ENCODE measurements at regions not wholly inside any gene's neighbourhood (a gene's known extent, or its start where the extent isn't known, plus 50 kb on each side); places are given as distances from the start of the nearest gene placed in this dataset.
A peak's percentile ranks its signal among the peaks of the same experiment; 100 is the strongest.

- Histone ChIP-seq H3K27ac (no peak overlapping the region), H3K27me3 (no peaks in the 10 kb centered on the region), H3K4me3 (no peak overlapping the region), H3K4me1 (no peaks in the 10 kb centered on the region), H3K9me3 (no peaks in the 10 kb centered on the region), H3K36me3 (no peaks in the 10 kb centered on the region)
- no peak for TF ChIP-seq CTCF (IDR thresholded peaks at IDR 0.05)
- intact Hi-C loops (cut with DNase I): no loop called here
- no peak for DNase-seq (ENCODE audit: low spot score in 2 of 2)
These were observed 290.5 kb upstream of the ZSWIM2 start for GRCh38 chr2:187139469-187139868.

- TF ChIP-seq CTCF (IDR thresholded peaks at IDR 0.05): peak in 1 of 3 experiments; percentile 35
- Histone ChIP-seq H3K4me1 (no peaks in the 10 kb centered on the region), H3K9me3 (no peaks in the 10 kb centered on the region), H3K4me3 (no peak overlapping the region), H3K36me3 (no peaks in the 10 kb centered on the region), H3K27ac (no peak overlapping the region), H3K27me3 (no peaks in the 10 kb centered on the region)
- intact Hi-C loops (cut with DNase I): no loop called here
- DNase-seq (ENCODE audit: low spot score in 2 of 2): peak in 1 of 2 donors; percentile 54
These were observed 289.3 kb upstream of the ZSWIM2 start for GRCh38 chr2:187138265-187138664.

DNA sequence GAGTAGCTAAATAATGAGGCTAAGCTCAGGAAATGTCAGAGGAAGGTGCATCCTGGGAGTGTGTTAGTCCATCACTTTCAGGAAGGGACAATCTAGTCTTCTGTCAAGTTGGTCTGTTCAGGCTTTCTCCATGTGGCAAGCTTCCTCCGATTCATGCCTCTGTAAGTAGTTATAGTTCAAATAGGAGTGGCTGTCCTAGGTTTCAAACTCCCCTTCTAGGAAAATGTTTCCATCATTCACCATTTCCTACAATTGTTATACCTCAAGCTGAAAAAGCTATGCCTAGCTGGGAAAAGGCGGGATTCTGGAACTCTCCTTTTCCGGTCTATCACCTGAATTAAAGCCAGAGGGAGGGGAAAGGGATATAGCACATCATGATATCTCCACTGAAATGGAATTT, 287.7 kb upstream of the ZSWIM2 start:
- Histone ChIP-seq H3K9me3 (no peaks in the 10 kb centered on the region), H3K4me3 (no peak overlapping the region), H3K27ac (no peak overlapping the region), H3K27me3 (no peaks in the 10 kb centered on the region), H3K36me3 (no peaks in the 10 kb centered on the region), H3K4me1 (no peaks in the 10 kb centered on the region)
- intact Hi-C loops (cut with DNase I): no loop called here
- DNase-seq (ENCODE audit: low spot score in 2 of 2): no peak
- no peak for TF ChIP-seq CTCF (IDR thresholded peaks at IDR 0.05)

DNA sequence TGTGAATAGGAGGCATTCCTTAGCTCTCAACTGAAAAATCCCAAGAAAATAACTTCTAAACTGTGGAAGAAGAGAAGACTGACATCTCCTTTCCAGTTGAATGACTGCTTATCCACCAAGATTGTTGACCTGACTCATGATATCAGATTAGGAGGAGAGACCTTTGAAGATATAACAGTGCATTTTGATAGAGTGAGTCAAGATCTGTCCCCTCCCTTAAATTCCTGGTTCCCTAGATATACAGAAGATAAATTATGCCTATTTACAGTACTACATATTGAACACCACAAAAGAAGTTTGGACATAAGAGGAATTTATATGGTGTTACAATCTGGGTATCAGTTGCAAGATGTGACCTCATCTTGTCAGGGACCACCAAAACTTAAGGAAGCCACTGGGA, 285.3 kb upstream of the ZSWIM2 start:
- H3K9me3 ChIP-seq: no peaks in the 10 kb centered on the region
- no peaks in the 10 kb centered on the region for H3K36me3 ChIP-seq
- no peaks in the 10 kb centered on the region for H3K4me1 ChIP-seq
- TF ChIP-seq CTCF (IDR thresholded peaks at IDR 0.05): no peak
- intact Hi-C loops (cut with DNase I): no loop called here
- no peak overlapping the region for H3K4me3 ChIP-seq
- DNase-seq (ENCODE audit: low spot score in 2 of 2): no peak
- no peak overlapping the region for H3K27ac ChIP-seq
- H3K27me3 ChIP-seq: no peaks in the 10 kb centered on the region

GRCh38 chr2:187129868-187130267, 280.9 kb upstream of the ZSWIM2 start:
- H3K27me3 ChIP-seq: no peaks in the 10 kb centered on the region
- H3K9me3 ChIP-seq: no peaks in the 10 kb centered on the region
- H3K27ac ChIP-seq: no peak overlapping the region
- no peak overlapping the region for H3K4me3 ChIP-seq
- intact Hi-C loops (cut with DNase I): no loop called here
- no peaks in the 10 kb centered on the region for H3K4me1 ChIP-seq
- DNase-seq (ENCODE audit: low spot score in 2 of 2): no peak
- TF ChIP-seq CTCF (IDR thresholded peaks at IDR 0.05): no peak
- no peaks in the 10 kb centered on the region for H3K36me3 ChIP-seq

DNA sequence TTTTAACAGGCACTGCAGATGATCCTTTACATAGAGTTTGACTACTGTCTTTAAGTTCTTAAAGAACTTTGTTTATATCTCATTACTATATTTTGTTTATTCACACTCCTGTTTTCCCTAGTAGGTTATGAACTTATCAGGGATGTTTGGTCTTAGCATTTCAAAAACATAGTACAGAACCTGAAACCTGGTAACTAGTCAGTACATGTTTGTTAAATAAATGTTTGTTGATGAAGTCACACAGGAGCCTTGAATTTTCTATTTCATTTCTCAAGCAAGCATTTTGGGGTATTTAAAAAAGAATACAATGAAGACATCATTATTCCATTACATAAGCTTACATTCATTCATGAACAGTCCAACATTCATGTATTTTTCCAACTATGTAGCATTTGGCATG, 280.3 kb upstream of the ZSWIM2 start:
- no peak for TF ChIP-seq CTCF (IDR thresholded peaks at IDR 0.05)
- H3K27me3 ChIP-seq: no peaks in the 10 kb centered on the region
- no peaks in the 10 kb centered on the region for H3K36me3 ChIP-seq
- H3K27ac ChIP-seq: no peak overlapping the region
- H3K4me3 ChIP-seq: no peak overlapping the region
- intact Hi-C loops (cut with DNase I): no loop called here
- H3K9me3 ChIP-seq: no peaks in the 10 kb centered on the region
- no peak for DNase-seq (ENCODE audit: low spot score in 2 of 2)
- no peaks in the 10 kb centered on the region for H3K4me1 ChIP-seq
